K562 (cell line): ENCODE measurements at regions not wholly inside any gene's neighbourhood (a gene's known extent, or its start where the extent isn't known, plus 50 kb on each side); places are given as distances from the start of the nearest gene placed in this dataset.

Source experiments
- HDAC3 ChIP-seq: fragments of 450-650 bp; IDR thresholded peaks from 2 replicates; pipeline ENCODE4 v1.6.1; 2018; ENCODE audit warnings: borderline replicate concordance, mild to moderate bottlenecking, moderate library complexity; ENCODE audit not compliant: partially characterized antibody
- JUNB ChIP-seq: fragments of 450-650 bp; formaldehyde crosslinking; conservative IDR thresholded peaks from 2 replicates; pipeline ENCODE4 v1.4.0; 2020; ENCODE audit warnings: mild to moderate bottlenecking
- NBN ChIP-seq: fragments of 450-650 bp; IDR thresholded peaks from 2 replicates; pipeline ENCODE4 v1.6.1; 2016; ENCODE audit warnings: low read depth, mild to moderate bottlenecking
- TF ChIP-seq, protein P1 (sequence below): fragments of 450-650 bp; IDR thresholded peaks from 2 replicates; pipeline ENCODE4 v1.6.1; 2016; ENCODE audit warnings: low read depth
- TF ChIP-seq, protein P2 (sequence below), 3 experiments: IDR thresholded peaks in 2 of 3; conservative IDR thresholded peaks in 1 of 3; 2 replicates each; pipeline ENCODE4 v1.5.1; 2011 to 2012; ENCODE audit warnings: low read length in 3 of 3, mild to moderate bottlenecking in 3 of 3, control low read depth in 2 of 3, improper control_type of control experiment in 1 of 3, inconsistent platforms in 1 of 3, low read depth in 1 of 3, mixed read lengths in 1 of 3, moderate library complexity in 1 of 3; ENCODE audit not compliant: insufficient read depth in 2 of 3
- TF ChIP-seq, protein P3 (sequence below): fragments of 450-650 bp; formaldehyde crosslinking; IDR thresholded peaks from 2 replicates; pipeline ENCODE4 v1.4.0; 2020; ENCODE audit warnings: mild to moderate bottlenecking, moderate library complexity

DNA sequence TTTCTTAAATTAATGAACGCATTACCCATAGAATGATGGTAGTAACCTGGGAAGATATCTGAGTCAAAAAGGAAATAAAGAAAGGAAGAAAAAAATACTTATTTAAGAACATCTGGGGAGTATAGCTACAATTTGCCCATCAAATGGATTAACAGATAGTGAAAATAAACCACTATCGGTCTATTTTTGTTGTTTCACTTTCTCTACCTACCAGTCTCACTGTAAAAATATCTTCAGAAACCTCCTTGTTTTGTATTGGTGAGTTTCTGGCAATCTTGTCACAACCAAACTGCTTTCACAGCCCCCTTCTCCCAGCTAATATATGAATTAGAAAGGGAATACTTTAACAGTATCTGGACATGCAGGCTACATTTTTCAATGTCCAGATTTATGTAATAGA, 783.5 kb downstream of the STPG2 start:
- no peak for TF ChIP-seq NBN
- TF ChIP-seq JUNB (CRISPR knock-in tag): no peak
- no peak for TF ChIP-seq HDAC3
- TF ChIP-seq, protein P1, sequence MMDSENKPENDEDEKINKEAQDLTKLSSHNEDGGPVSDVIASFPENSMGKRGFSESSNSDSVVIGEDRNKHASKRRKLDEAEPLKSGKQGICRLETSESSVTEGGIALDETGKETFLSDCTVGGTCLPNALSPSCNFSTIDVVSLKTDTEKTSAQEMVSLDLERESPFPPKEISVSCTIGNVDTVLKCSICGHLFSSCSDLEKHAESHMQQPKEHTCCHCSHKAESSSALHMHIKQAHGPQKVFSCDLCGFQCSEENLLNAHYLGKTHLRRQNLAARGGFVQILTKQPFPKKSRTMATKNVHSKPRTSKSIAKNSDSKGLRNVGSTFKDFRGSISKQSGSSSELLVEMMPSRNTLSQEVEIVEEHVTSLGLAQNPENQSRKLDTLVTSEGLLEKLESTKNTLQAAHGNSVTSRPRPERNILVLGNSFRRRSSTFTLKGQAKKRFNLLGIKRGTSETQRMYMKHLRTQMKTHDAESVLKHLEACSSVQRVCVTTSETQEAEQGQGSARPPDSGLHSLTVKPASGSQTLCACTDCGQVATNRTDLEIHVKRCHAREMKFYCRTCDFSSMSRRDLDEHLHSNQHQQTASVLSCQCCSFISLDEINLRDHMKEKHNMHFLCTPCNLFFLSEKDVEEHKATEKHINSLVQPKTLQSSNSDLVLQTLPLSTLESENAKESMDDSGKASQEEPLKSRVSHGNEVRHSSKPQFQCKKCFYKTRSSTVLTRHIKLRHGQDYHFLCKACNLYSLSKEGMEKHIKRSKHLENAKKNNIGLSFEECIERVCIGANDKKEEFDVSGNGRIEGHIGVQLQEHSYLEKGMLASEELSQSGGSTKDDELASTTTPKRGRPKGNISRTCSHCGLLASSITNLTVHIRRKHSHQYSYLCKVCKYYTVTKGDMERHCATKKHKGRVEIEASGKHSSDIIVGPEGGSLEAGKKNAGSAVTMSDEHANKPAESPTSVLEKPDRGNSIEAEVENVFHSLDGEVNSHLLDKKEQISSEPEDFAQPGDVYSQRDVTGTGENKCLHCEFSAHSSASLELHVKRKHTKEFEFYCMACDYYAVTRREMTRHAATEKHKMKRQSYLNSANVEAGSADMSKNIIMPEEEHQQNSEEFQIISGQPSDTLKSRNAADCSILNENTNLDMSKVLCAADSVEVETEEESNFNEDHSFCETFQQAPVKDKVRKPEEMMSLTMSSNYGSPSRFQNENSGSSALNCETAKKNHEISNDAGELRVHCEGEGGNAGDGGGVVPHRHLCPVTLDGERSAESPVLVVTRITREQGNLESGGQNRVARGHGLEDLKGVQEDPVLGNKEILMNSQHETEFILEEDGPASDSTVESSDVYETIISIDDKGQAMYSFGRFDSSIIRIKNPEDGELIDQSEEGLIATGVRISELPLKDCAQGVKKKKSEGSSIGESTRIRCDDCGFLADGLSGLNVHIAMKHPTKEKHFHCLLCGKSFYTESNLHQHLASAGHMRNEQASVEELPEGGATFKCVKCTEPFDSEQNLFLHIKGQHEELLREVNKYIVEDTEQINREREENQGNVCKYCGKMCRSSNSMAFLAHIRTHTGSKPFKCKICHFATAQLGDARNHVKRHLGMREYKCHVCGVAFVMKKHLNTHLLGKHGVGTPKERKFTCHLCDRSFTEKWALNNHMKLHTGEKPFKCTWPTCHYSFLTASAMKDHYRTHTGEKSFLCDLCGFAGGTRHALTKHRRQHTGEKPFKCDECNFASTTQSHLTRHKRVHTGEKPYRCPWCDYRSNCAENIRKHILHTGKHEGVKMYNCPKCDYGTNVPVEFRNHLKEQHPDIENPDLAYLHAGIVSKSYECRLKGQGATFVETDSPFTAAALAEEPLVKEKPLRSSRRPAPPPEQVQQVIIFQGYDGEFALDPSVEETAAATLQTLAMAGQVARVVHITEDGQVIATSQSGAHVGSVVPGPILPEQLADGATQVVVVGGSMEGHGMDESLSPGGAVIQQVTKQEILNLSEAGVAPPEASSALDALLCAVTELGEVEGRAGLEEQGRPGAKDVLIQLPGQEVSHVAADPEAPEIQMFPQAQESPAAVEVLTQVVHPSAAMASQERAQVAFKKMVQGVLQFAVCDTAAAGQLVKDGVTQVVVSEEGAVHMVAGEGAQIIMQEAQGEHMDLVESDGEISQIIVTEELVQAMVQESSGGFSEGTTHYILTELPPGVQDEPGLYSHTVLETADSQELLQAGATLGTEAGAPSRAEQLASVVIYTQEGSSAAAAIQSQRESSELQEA: no peak
- TF ChIP-seq, protein P2, sequence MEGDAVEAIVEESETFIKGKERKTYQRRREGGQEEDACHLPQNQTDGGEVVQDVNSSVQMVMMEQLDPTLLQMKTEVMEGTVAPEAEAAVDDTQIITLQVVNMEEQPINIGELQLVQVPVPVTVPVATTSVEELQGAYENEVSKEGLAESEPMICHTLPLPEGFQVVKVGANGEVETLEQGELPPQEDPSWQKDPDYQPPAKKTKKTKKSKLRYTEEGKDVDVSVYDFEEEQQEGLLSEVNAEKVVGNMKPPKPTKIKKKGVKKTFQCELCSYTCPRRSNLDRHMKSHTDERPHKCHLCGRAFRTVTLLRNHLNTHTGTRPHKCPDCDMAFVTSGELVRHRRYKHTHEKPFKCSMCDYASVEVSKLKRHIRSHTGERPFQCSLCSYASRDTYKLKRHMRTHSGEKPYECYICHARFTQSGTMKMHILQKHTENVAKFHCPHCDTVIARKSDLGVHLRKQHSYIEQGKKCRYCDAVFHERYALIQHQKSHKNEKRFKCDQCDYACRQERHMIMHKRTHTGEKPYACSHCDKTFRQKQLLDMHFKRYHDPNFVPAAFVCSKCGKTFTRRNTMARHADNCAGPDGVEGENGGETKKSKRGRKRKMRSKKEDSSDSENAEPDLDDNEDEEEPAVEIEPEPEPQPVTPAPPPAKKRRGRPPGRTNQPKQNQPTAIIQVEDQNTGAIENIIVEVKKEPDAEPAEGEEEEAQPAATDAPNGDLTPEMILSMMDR (IDR thresholded peaks at IDR 0.05 in 2 of 3, conservative IDR thresholded peaks at IDR 0.05 in 1 of 3; ENCODE audit: insufficient read depth in 2 of 3, low read depth in 1 of 3, low read length in 3 of 3): no peak
- TF ChIP-seq, protein P3, sequence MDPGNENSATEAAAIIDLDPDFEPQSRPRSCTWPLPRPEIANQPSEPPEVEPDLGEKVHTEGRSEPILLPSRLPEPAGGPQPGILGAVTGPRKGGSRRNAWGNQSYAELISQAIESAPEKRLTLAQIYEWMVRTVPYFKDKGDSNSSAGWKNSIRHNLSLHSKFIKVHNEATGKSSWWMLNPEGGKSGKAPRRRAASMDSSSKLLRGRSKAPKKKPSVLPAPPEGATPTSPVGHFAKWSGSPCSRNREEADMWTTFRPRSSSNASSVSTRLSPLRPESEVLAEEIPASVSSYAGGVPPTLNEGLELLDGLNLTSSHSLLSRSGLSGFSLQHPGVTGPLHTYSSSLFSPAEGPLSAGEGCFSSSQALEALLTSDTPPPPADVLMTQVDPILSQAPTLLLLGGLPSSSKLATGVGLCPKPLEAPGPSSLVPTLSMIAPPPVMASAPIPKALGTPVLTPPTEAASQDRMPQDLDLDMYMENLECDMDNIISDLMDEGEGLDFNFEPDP (CRISPR knock-in tag): no peak
